ENCODE measurements at regions not wholly inside any gene's neighbourhood (a gene's known extent, or its start where the extent isn't known, plus 50 kb on each side); places are given as distances from the start of the nearest gene placed in this dataset.

- TF ChIP-seq, protein P1, sequence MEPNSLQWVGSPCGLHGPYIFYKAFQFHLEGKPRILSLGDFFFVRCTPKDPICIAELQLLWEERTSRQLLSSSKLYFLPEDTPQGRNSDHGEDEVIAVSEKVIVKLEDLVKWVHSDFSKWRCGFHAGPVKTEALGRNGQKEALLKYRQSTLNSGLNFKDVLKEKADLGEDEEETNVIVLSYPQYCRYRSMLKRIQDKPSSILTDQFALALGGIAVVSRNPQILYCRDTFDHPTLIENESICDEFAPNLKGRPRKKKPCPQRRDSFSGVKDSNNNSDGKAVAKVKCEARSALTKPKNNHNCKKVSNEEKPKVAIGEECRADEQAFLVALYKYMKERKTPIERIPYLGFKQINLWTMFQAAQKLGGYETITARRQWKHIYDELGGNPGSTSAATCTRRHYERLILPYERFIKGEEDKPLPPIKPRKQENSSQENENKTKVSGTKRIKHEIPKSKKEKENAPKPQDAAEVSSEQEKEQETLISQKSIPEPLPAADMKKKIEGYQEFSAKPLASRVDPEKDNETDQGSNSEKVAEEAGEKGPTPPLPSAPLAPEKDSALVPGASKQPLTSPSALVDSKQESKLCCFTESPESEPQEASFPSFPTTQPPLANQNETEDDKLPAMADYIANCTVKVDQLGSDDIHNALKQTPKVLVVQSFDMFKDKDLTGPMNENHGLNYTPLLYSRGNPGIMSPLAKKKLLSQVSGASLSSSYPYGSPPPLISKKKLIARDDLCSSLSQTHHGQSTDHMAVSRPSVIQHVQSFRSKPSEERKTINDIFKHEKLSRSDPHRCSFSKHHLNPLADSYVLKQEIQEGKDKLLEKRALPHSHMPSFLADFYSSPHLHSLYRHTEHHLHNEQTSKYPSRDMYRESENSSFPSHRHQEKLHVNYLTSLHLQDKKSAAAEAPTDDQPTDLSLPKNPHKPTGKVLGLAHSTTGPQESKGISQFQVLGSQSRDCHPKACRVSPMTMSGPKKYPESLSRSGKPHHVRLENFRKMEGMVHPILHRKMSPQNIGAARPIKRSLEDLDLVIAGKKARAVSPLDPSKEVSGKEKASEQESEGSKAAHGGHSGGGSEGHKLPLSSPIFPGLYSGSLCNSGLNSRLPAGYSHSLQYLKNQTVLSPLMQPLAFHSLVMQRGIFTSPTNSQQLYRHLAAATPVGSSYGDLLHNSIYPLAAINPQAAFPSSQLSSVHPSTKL (CRISPR knock-in tag; IDR thresholded peaks at IDR 0.05), result no peak
- TF ChIP-seq, protein P2, sequence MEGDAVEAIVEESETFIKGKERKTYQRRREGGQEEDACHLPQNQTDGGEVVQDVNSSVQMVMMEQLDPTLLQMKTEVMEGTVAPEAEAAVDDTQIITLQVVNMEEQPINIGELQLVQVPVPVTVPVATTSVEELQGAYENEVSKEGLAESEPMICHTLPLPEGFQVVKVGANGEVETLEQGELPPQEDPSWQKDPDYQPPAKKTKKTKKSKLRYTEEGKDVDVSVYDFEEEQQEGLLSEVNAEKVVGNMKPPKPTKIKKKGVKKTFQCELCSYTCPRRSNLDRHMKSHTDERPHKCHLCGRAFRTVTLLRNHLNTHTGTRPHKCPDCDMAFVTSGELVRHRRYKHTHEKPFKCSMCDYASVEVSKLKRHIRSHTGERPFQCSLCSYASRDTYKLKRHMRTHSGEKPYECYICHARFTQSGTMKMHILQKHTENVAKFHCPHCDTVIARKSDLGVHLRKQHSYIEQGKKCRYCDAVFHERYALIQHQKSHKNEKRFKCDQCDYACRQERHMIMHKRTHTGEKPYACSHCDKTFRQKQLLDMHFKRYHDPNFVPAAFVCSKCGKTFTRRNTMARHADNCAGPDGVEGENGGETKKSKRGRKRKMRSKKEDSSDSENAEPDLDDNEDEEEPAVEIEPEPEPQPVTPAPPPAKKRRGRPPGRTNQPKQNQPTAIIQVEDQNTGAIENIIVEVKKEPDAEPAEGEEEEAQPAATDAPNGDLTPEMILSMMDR (CRISPR knock-in tag; IDR thresholded peaks at IDR 0.05), result no peak
- no peak for TF ChIP-seq RNF2 (conservative IDR thresholded peaks at IDR 0.05; ENCODE audit: low read depth)
- no peak for TF ChIP-seq IRF2 (CRISPR knock-in tag; IDR thresholded peaks at IDR 0.05)
These were observed 1005.0 kb downstream of the GALC start for GRCh38 chr14:86987966-86988365.
